ENCODE measurements at regions not wholly inside any gene's neighbourhood (a gene's known extent, or its start where the extent isn't known, plus 50 kb on each side); places are given as distances from the start of the nearest gene placed in this dataset.
"Not testable (repeated sequence)": the region's sequence is repeated elsewhere in the genome, so short reads cannot be mapped to it uniquely, and the experiment has no call there.

- no peak for DNase-seq
These were observed 132.1 kb upstream of the CDK6 start for GRCh38 chr7:92968502-92968901.

- no peak for DNase-seq
These were observed 130.9 kb upstream of the CDK6 start for GRCh38 chr7:92967238-92967637.

GRCh38 chr7:92964141-92964540 lies 127.8 kb upstream of the CDK6 start:
- DNase-seq, result no peak

- DNase-seq, result no peak
These were observed 127.2 kb upstream of the CDK6 start for GRCh38 chr7:92963566-92963965.

- DNase-seq, result no peak
These were observed 125.6 kb upstream of the CDK6 start for GRCh38 chr7:92961961-92962360.

- no peak for DNase-seq
These were observed 120.2 kb upstream of the CDK6 start for GRCh38 chr7:92956575-92956974.

- no peak for DNase-seq
These were observed 118.7 kb upstream of the CDK6 start for GRCh38 chr7:92955081-92955480.

- DNase-seq, result no peak
These were observed 117.3 kb upstream of the CDK6 start for GRCh38 chr7:92953657-92954056.

- no peak for DNase-seq
These were observed 113.4 kb upstream of the CDK6 start for GRCh38 chr7:92949748-92950147.

GRCh38 chr7:92945840-92946239 lies 109.5 kb upstream of the CDK6 start:
- no peak for DNase-seq

- DNase-seq, result no peak
These were observed 108.3 kb upstream of the CDK6 start for GRCh38 chr7:92944633-92945032.

- not testable (repeated sequence) for DNase-seq
These were observed 106.3 kb upstream of the CDK6 start for GRCh38 chr7:92942706-92943105.

GRCh38 chr7:92939666-92940360 lies 103.4 kb upstream of the CDK6 start:
- no peak for DNase-seq

GRCh38 chr7:92934096-92934495 lies 97.7 kb upstream of the CDK6 start:
- DNase-seq, result no peak

- no peak for DNase-seq
These were observed 96.1 kb upstream of the CDK6 start for GRCh38 chr7:92932450-92932849.

- no peak for DNase-seq
These were observed 94.0 kb upstream of the CDK6 start for GRCh38 chr7:92930404-92930803.

GRCh38 chr7:92926697-92927044 lies 90.3 kb upstream of the CDK6 start:
- DNase-seq, result no peak

GRCh38 chr7:92925876-92926696 lies 89.7 kb upstream of the CDK6 start:
- peak; percentile 27 for DNase-seq

GRCh38 chr7:92924800-92925199 lies 88.4 kb upstream of the CDK6 start:
- DNase-seq, result no peak

- no peak for DNase-seq
These were observed 80.9 kb upstream of the CDK6 start for GRCh38 chr7:92917230-92917629.

GRCh38 chr7:92916770-92917224 lies 80.4 kb upstream of the CDK6 start:
- no peak for DNase-seq

- no peak for DNase-seq
These were observed 79.0 kb upstream of the CDK6 start for GRCh38 chr7:92915348-92915747.

GRCh38 chr7:92914645-92915044 lies 78.3 kb upstream of the CDK6 start:
- no peak for DNase-seq

- DNase-seq, result no peak
These were observed 77.5 kb upstream of the CDK6 start for GRCh38 chr7:92913849-92914248.

GRCh38 chr7:92910976-92911375 lies 74.6 kb upstream of the CDK6 start:
- no peak for DNase-seq
